ENCODE measurements at regions not wholly inside any gene's neighbourhood (a gene's known extent, or its start where the extent isn't known, plus 50 kb on each side); places are given as distances from the start of the nearest gene placed in this dataset.

GRCh38 chr12:13503094-13503835 is 306.7 kb downstream of the EMP1 start:
- no peak for DNase-seq (ENCODE audit: low spot score)

DNA sequence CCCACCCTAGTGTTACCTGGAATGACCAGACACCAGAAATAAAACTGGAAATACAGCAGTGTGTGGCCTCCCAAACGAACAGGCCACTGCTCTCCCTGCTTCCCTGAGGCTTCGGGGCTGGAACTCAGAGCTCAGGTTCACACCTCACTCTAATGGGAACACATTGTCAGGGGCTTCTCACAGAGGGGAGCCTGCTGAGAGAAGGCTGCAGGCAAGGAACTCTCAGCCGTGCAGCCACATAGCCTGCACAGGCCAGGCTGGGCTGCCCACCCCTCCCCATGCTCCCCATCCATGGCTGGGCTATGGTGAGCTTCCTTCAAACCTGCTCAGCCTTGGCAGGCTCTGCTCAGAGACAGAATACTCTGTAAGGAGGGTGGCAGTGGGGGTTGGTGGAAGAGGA is 302.5 kb downstream of the EMP1 start:
- no peak for DNase-seq (ENCODE audit: low spot score)

DNA sequence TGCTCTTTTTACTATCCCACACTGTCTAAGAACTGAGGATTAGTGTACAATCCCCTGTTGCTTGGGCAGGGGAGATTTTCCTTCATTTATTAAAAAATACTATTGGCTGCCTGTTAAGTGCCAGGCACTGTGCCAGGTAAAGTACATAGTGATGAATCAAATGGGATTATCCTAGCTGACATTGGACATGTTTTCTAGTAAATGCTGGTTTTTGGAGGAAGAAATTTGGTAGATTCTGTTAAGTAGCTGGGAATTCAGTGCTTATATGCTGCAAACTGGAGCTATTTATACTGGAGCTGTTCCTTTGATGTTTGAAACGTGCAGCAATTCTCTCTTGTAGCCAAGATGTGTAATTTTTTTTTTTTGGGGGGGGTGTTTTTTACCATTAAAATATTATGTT is 299.6 kb downstream of the EMP1 start:
- DNase-seq (ENCODE audit: low spot score) = no peak

DNA sequence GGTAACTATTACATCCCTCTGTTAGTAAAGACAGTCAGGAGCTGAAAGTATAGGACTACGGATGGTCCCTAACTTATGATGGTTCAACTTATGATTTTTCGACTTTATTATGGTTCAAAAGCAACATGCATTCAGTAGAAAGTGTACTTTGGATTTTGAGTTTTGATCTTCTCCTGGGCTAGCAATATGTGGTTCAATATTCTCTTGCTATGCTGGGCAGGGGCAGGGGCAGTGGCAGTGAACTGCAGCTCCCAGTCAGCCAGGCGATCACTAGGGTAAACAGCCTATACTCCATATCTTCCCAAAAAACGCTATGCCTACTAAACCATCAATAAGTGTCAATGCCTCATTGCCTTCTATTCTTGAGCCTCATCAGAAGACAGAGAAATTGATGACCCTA is 292.7 kb downstream of the EMP1 start:
- no peak for DNase-seq (ENCODE audit: low spot score)

DNA sequence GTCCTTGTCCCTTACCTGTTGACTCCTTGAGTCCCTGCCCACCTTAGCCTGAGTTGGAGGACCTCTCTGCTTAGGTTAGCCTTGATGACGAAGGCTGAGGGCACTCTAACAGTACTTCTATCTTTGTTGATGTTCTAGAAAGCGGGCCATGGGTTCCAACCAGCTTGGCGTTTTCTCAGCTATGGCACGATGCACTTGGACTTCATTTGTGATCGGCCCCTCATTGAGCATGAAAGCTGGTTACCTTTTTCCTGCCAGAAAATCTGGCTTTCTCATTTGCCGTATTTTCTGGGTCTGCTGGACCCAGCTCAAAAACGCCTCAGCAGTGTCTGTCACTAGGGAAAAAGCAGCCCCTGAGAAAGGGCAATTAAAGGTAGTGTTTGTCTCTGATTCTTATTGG is 290.8 kb downstream of the EMP1 start:
- DNase-seq (ENCODE audit: low spot score) = no peak

DNA sequence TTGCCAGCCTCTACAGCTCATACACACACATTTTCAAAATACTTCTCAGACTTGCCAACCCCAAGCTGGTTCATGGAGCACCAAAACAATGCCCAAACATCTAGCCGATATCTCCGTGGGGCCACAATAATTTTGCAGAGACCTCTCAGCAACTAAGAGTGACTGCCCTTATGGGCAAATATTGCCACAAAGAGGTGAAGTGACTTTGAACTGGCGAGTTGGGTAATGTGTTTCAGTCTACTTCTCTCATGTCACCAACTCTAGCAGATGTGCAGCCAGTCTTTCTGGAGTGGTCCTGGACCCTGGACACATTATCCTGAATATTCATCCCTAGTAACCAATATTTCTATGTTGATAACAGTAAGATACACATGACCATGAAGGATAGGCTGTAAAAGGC is 290.3 kb downstream of the EMP1 start:
- no peak for DNase-seq (ENCODE audit: low spot score)

- DNase-seq (ENCODE audit: low spot score) = no peak
Observed at GRCh38 chr12:13478650-13479181, 282.2 kb downstream of the EMP1 start.

DNA sequence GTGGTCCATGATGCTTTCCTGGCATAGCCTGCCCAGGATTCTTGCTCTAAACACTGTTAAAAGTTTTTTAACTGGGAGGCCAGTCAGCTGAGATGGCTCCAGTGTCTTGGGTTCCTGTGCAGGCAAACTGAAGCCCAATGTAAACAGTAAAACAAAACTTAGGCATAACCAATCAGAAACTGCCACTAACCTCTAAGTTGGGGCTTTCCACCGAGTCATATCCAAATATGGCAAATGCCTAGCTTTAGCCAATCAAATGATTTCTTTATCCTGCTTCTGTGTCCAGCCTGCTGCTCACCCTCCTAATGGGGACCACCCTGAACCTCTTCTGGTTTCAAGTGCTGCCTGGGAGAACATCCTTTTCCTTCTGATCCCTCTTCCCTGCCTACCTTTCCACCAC is 277.9 kb downstream of the EMP1 start:
- DNase-seq (ENCODE audit: low spot score) = no peak

GRCh38 chr12:13472690-13473089 is 276.2 kb downstream of the EMP1 start:
- no peak for DNase-seq (ENCODE audit: low spot score)

- no peak for DNase-seq (ENCODE audit: low spot score)
Observed at GRCh38 chr12:13471471-13471870, 274.9 kb downstream of the EMP1 start.

GRCh38 chr12:13465635-13466034 is 269.1 kb downstream of the EMP1 start:
- DNase-seq (ENCODE audit: low spot score) = no peak

DNA sequence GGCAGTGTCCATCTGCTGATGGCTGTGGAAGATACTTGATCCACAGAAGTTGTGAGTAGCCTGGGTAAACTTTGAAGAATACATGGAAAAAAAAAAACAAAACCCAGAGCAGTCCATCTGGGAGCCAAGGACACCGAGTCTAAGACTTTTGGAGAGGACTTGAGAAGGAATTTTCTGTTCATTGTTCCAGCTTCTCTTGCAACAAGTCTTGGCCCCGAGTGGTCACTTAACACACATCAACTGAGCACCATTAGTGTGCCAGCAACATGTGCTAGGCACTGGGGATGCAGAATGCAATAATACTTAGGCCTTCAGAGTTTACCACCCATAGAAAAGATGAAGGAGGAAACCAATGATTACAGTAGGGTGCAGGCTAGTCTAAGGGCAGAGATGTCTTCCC is 266.7 kb downstream of the EMP1 start:
- DNase-seq (ENCODE audit: low spot score) = no peak

- DNase-seq (ENCODE audit: low spot score) = no peak
Observed at GRCh38 chr12:13462450-13462849, 265.9 kb downstream of the EMP1 start.

DNA sequence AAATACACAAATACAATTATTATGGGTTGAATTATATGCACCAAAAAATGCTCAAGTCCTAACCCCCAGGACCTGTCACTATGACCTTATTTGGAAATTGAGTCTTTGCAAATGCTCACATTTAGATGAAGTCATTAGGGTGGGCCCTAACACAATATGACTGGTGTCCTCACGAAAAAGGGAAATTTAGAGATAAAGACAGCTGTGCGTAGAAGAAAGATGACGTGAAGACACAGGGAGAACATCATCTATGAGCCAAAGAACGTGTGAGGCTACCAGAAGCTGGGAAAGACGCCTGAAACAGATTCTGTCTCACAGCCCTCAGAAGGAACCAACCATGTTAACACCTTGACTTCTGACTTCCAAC is 259.2 kb downstream of the EMP1 start:
- DNase-seq (ENCODE audit: low spot score) = no peak

GRCh38 chr12:13454991-13455777 is 258.7 kb downstream of the EMP1 start:
- no peak for DNase-seq (ENCODE audit: low spot score)

DNA sequence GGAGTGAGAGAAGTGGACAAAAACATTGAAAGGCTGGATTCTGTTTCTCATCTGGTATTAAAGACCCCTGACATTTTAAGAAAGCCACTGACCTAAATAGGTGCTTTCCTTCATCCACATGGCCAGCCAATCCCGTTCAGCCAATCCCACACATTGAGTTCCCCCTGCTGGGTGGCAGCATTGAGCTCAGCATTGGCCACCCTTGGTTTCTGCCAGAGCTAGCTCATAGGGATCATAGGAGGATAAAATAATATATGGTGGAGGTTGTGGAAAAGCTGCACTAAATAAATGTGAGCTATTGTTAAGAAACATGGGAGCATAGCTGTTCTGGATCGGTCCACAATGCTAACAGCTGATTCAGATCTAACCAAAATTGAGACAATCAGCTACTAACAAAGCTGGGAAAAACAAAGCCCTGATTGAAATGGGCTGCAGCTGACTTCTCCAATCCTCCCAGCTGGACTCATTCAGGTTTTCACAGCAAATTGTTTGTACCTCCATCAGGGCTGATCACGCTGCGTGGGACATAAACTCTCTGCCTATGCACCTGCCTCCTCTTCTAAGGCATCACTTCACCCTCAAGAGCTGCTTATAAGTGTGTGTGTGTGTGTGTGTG is 256.5 kb downstream of the EMP1 start:
- DNase-seq (ENCODE audit: low spot score) = no peak

GRCh38 chr12:13451776-13452175 is 255.2 kb downstream of the EMP1 start:
- no peak for DNase-seq (ENCODE audit: low spot score)

GRCh38 chr12:13450231-13451080 is 253.9 kb downstream of the EMP1 start:
- DNase-seq (ENCODE audit: low spot score) = no peak

DNA sequence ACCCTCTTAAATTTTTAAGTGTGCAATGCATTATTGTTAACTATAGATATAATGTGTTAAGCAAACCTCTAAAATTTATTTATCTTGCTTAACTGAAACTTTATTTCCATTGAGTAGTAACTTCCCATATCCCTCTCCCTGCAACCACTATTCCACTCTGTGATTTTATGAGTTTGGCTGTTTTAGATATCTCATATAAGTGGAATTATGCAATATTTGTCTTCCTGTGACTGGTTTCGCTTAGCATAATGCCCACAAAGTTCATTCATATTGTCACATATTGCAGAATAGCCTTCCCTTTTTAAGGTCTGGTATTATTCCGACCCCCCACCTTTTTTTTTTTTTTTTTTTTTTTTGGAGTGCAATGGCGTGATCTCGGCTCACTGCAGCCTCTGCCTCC is 247.6 kb downstream of the EMP1 start:
- no peak for DNase-seq (ENCODE audit: low spot score)

DNA sequence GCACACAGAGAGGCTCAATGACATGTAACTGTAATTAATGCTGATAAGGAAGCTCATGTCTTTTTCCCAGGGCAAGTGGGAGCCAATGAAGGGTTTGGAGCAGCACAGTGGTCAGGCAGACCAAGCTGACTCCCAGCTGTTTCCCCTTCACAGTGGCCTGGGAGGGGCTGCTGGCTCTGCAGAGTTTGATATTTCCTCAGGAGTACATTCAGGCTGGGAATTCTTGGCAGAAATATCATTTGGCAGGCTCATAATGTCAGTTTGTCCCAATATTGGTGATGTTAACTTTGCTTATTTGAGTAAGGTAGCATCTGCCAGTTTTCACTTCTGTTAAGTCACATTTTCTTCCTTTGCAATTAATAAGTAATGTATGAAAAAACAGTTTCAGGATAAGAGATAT is 247.0 kb downstream of the EMP1 start:
- no peak for DNase-seq (ENCODE audit: low spot score)

GRCh38 chr12:13443028-13443427 is 246.5 kb downstream of the EMP1 start:
- DNase-seq (ENCODE audit: low spot score) = no peak

- no peak for DNase-seq (ENCODE audit: low spot score)
Observed at GRCh38 chr12:13442457-13442856, 245.9 kb downstream of the EMP1 start.
